ENCODE measurements at regions not wholly inside any gene's neighbourhood (a gene's known extent, or its start where the extent isn't known, plus 50 kb on each side); places are given as distances from the start of the nearest gene placed in this dataset.
A peak's percentile ranks its signal among the peaks of the same experiment; 100 is the strongest.

- no peak for DNase-seq (ENCODE audit: low read depth)
- H3K4me3 ChIP-seq (ENCODE audit: low read length) = no peak overlapping the region
- no peak for TF ChIP-seq CTCF (conservative IDR thresholded peaks at IDR 0.05; ENCODE audit: low read depth, low read length)
These were observed 1140.4 kb downstream of the EFNB2 start for GRCh38 chr13:105395041-105395440.

GRCh38 chr13:105389373-105389772 is 1146.1 kb downstream of the EFNB2 start:
- TF ChIP-seq CTCF (conservative IDR thresholded peaks at IDR 0.05; ENCODE audit: low read depth, low read length) = no peak
- no peak overlapping the region for H3K4me3 ChIP-seq (ENCODE audit: low read length)
- DNase-seq (ENCODE audit: low read depth) = no peak

- TF ChIP-seq CTCF (conservative IDR thresholded peaks at IDR 0.05; ENCODE audit: low read depth, low read length) = no peak
- DNase-seq (ENCODE audit: low read depth) = no peak
- no peak overlapping the region for H3K4me3 ChIP-seq (ENCODE audit: low read length)
These were observed 1158.0 kb downstream of the EFNB2 start for GRCh38 chr13:105377452-105377851.

GRCh38 chr13:105370011-105370650 is 1165.3 kb downstream of the EFNB2 start:
- no peak for TF ChIP-seq CTCF (conservative IDR thresholded peaks at IDR 0.05; ENCODE audit: low read depth, low read length)
- H3K4me3 ChIP-seq (ENCODE audit: low read length) = no peak overlapping the region

GRCh38 chr13:105368781-105369180 is 1166.7 kb downstream of the EFNB2 start:
- no peak overlapping the region for H3K4me3 ChIP-seq (ENCODE audit: low read length)
- no peak for DNase-seq (ENCODE audit: low read depth)
- no peak for TF ChIP-seq CTCF (conservative IDR thresholded peaks at IDR 0.05; ENCODE audit: low read depth, low read length)

More at GRCh38 chr13:105370011-105370650, 1165.3 kb downstream of the EFNB2 start:
- peak; percentile 39 for DNase-seq (ENCODE audit: low read depth)

GRCh38 chr13:105365831-105366230 is 1169.6 kb downstream of the EFNB2 start:
- TF ChIP-seq CTCF (conservative IDR thresholded peaks at IDR 0.05; ENCODE audit: low read depth, low read length) = no peak
- no peak for DNase-seq (ENCODE audit: low read depth)
- no peak overlapping the region for H3K4me3 ChIP-seq (ENCODE audit: low read length)

- no peak for DNase-seq (ENCODE audit: low read depth)
- no peak for TF ChIP-seq CTCF (conservative IDR thresholded peaks at IDR 0.05; ENCODE audit: low read depth, low read length)
- no peak overlapping the region for H3K4me3 ChIP-seq (ENCODE audit: low read length)
These were observed 1170.4 kb downstream of the EFNB2 start for GRCh38 chr13:105365021-105365550.

Measured in retinal pigment epithelial cell (primary cell).